ENCODE measurements at regions not wholly inside any gene's neighbourhood (a gene's known extent, or its start where the extent isn't known, plus 50 kb on each side); places are given as distances from the start of the nearest gene placed in this dataset.

- TF ChIP-seq POLR2A (IDR thresholded peaks at IDR 0.05) (no peak), CTCF (IDR thresholded peaks at IDR 0.05) (no peak)
Observed at GRCh38 chr9:35540315-35540714, 50.4 kb downstream of the RUSC2 start.

All from Peyer's patch (tissue), 4 donors.